ENCODE measurements at regions not wholly inside any gene's neighbourhood (a gene's known extent, or its start where the extent isn't known, plus 50 kb on each side); places are given as distances from the start of the nearest gene placed in this dataset.

GRCh38 chr6:121694389-121694788 lies 258.9 kb downstream of the GJA1 start:
- DNase-seq (no peak), ATAC-seq (no peak)

GRCh38 chr6:121694801-121695251 lies 259.4 kb downstream of the GJA1 start:
- 47 to 59% methylated on average over 3 of the region's 3 CpGs for WGBS, 2 donors
- ATAC-seq, result no peak
- peaks cover 0 to 8% (median 0%) of the 10 kb centered on the region in 9 donors for H3K4me1 ChIP-seq
- intact Hi-C loops (cut with DNase I), result loop anchor here in 1 of 10 donors (5.0 kb wide), 1 partner anchor 487 kb away; no protein-coding TSS in a partner anchor
- H3K27me3 ChIP-seq, result no peaks in the 10 kb centered on the region
- no peak overlapping the region for H3K27ac ChIP-seq
- TF ChIP-seq CTCF (IDR thresholded peaks at IDR 0.05), result no peak
- DNase-seq, result no peak
- no peaks in the 10 kb centered on the region for H3K36me3 ChIP-seq
- H3K4me3 ChIP-seq, result no peak overlapping the region
- no peaks in the 10 kb centered on the region for H3K9me3 ChIP-seq

More at GRCh38 chr6:121694389-121694788, 258.9 kb downstream of the GJA1 start:
- peaks cover 0 to 7% (median 0%) of the 10 kb centered on the region in 9 donors for H3K4me1 ChIP-seq
- intact Hi-C loops (cut with DNase I), result no loop called here
- WGBS, 2 donors, result 69 to 79% methylated on average over 3 of the region's 3 CpGs
- no peak for TF ChIP-seq CTCF (IDR thresholded peaks at IDR 0.05)
- no peak overlapping the region for H3K4me3 ChIP-seq
- H3K9me3 ChIP-seq, result no peaks in the 10 kb centered on the region
- H3K27ac ChIP-seq, result no peak overlapping the region
- H3K36me3 ChIP-seq, result no peaks in the 10 kb centered on the region
- H3K27me3 ChIP-seq, result no peaks in the 10 kb centered on the region

GRCh38 chr6:121695329-121695728 lies 259.9 kb downstream of the GJA1 start:
- no peaks in the 10 kb centered on the region for H3K36me3 ChIP-seq
- H3K4me3 ChIP-seq, result no peak overlapping the region
- ATAC-seq (no peak), DNase-seq (no peak)
- H3K9me3 ChIP-seq, result no peaks in the 10 kb centered on the region
- H3K4me1 ChIP-seq, result peaks cover 0 to 11% (median 0%) of the 10 kb centered on the region in 9 donors
- no peak for TF ChIP-seq CTCF (IDR thresholded peaks at IDR 0.05)
- intact Hi-C loops (cut with DNase I), result loop anchor here in 1 of 10 donors (5.0 kb wide), 1 partner anchor 487 kb away; no protein-coding TSS in a partner anchor
- no peak overlapping the region for H3K27ac ChIP-seq
- no peaks in the 10 kb centered on the region for H3K27me3 ChIP-seq
- 62 to 70% methylated on average over 3 of the region's 3 CpGs for WGBS, 2 donors

GRCh38 chr6:121697921-121698320 lies 262.5 kb downstream of the GJA1 start:
- no peak for TF ChIP-seq CTCF (IDR thresholded peaks at IDR 0.05)
- Histone ChIP-seq H3K27me3 (no peaks in the 10 kb centered on the region), H3K27ac (no peak overlapping the region), H3K36me3 (no peaks in the 10 kb centered on the region), H3K4me1 (peaks cover 0 to 11% (median 0%) of the 10 kb centered on the region in 9 donors), H3K9me3 (peaks cover 0 to 3% (median 0%) of the 10 kb centered on the region in 11 donors), H3K4me3 (no peak overlapping the region)
- WGBS, 2 donors, result 57 to 75% methylated on average over 6 of the region's 6 CpGs
- intact Hi-C loops (cut with DNase I), result loop anchor here in 1 of 10 donors (5.0 kb wide), 1 partner anchor 484 kb away; no protein-coding TSS in a partner anchor
- ATAC-seq, result no peak
- no peak for DNase-seq

Data from heart right ventricle (tissue), 16 donors.